ENCODE measurements at regions not wholly inside any gene's neighbourhood (a gene's known extent, or its start where the extent isn't known, plus 50 kb on each side); places are given as distances from the start of the nearest gene placed in this dataset.

DNA sequence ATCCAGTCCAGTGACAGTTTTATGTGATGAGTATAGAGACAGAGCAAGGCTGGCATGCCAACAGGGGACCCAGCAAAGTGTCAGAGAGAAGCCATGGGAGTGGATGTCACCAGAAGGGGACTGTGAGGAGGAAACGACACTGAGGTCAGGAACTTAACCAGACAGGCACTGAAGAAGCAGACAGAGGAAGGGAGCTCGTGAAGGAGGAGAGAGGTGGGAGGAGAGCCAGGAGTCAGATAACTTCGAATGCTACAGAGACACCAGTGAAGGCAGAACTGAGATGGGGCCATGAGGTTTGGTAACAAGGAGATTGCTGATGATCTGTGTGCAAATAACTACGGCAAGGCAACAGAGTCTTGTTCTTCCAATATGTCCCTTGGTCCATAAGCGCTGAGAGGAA, 211.1 kb upstream of the FOXA2 start:
- TF ChIP-seq, protein P1, sequence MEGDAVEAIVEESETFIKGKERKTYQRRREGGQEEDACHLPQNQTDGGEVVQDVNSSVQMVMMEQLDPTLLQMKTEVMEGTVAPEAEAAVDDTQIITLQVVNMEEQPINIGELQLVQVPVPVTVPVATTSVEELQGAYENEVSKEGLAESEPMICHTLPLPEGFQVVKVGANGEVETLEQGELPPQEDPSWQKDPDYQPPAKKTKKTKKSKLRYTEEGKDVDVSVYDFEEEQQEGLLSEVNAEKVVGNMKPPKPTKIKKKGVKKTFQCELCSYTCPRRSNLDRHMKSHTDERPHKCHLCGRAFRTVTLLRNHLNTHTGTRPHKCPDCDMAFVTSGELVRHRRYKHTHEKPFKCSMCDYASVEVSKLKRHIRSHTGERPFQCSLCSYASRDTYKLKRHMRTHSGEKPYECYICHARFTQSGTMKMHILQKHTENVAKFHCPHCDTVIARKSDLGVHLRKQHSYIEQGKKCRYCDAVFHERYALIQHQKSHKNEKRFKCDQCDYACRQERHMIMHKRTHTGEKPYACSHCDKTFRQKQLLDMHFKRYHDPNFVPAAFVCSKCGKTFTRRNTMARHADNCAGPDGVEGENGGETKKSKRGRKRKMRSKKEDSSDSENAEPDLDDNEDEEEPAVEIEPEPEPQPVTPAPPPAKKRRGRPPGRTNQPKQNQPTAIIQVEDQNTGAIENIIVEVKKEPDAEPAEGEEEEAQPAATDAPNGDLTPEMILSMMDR (IDR thresholded peaks at IDR 0.05), result no peak
- TF ChIP-seq POLR2A (IDR thresholded peaks at IDR 0.05), result no peak

All from heart left ventricle (tissue), 13 donors.